ENCODE measurements at regions not wholly inside any gene's neighbourhood (a gene's known extent, or its start where the extent isn't known, plus 50 kb on each side); places are given as distances from the start of the nearest gene placed in this dataset.

DNA sequence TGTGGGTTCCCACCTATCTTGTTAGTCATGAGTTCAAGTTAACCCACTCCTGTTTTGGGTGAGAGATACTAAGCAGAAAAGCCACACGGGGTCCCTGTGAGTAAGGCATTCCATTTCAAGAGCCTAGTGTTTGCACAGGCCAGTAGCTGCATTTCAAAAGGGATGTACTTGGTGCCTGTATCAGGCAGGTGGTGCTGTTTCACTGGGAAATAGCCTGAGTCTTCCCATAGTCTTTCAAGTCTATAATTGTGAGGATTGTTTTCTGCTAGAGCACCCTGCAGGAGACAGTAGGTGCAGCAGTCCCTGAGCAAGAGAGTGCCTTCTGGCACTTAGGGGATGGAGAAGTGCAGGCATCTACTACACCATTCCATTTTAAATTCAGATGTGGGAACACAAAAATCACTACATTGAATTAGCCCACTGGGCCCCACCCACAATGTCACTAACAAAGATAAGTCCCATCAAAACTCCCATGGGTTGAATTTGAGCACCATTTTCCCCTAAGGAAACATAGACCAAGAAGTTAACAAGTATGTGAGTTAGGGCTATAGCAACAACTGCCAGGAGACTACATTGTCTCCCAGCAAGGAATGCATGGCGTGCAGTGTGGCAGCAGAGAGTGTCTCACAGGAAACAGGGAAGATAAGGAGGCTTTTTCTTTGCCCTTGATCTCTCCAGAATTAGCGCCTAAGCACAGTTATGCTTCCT lies 263.2 kb downstream of the COX7C start:
- peak; percentile 68 for DNase-seq

DNA sequence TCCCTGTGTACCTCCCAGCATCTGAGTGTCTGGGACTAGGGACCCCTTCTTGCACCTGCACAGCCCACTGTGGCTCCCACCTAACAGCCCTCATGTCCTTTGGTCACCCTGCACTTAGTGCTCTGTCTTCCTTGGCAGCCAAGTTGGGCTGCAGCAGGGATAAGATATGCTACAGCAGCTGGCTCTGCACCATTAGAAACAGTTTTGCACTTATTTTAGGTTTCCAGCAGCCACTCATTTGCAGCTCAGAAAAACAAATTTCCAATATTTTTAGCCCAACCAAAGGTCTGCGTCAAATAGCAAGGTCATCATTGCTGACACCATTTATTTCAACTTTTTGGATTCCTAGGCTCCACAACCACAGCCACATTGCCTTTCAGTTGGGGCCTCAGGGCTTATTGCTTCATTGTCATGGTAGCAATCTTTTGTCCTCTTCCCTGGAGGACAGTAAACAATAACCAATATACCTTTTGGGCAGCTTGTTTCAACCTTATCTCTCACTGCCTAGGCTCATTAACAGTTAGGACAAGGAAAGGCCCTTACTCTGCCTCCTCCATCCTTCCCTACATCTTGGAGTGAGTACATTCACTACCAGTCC lies 263.9 kb downstream of the COX7C start:
- no peak for DNase-seq

DNA sequence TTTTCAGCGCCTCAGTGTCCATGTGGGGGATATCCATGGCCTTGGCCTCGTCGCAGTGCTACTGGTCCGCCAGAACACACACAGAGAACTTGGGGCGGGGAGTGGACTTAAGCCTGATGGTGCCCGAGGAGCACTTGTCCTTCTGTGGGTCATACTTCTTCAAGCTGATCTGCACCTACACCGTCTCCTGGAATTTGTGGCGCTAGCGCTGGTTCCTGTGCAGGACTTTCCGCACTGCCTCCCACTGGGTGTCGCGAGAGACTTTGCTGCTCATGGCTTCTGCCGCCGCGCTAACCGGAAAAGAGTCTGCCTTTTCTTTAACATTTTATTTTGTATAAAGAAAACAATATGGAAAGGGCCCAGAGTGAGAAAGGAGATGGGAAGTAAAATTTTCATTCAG lies 266.9 kb downstream of the COX7C start:
- DNase-seq: no peak

DNA sequence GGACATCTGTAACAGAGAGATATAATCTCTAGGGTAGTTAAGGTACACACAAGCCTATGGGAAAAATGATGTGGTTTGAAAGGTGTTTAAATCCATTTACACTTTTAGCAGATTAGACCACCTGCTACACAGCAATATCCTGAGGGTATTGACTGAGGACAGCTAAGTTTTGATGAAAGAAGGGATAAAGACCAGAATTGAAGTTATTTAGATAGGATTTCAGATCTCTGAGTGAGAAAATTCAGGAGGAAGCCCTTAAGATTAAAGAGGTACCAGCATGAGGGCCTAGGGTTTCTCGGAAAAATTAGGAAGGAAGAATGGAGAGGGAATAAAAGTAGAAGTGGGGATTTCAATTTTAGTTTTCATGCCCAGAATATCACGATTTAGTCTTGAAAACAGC lies 267.3 kb downstream of the COX7C start:
- DNase-seq: no peak

DNA sequence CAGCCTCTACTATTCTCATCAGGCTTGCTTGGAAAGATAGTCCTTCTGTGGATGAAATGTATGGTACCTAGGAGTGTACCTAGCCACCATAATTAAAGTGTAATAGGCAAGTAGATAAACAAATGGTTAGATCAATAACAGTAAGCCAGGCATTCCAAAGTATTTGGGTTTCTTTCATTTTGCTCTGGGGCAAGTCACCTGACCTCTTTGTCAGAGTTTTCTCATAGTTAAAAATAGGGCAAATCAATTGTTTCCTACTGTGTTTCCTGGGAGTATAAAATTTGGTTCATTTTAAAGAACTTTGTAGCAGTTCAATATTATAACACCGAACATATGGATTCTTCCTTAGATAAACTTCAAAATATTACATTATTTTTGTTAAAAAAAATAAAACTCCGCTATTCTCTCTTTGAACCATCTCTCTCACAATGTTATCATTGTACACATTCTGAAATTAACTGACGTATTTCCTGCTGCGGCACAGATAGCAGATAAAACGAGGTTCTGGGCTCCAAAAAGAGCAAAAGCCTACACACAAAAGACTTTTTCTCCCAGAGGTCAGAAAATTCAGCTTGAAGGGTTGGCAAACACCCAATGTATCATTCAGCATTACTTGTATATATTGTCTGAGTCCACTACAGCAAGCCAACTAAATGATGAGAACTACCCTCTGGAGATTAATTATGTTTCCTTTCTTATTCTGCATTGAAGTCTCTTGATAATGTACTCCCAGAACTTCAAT lies 267.9 kb downstream of the COX7C start:
- DNase-seq: no peak

DNA sequence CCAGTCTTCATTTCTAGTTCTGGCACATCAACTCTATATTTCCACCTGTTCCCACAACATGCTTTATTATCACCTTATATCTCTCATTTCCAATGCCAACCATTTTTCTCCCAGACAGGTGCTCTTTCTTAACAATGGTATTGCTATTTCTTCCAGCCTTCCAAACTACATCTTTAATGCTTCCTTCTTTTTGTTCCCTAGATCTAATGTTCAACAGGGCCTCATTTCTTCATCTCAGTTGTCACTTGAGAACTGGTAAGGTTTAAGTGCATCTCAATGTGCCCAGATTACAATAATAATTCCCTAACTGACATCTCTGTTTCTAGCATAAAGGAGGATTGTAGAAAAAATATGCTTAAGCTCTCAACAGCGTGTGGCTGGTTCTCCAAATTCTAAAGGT lies 272.6 kb downstream of the COX7C start:
- DNase-seq: no peak

DNA sequence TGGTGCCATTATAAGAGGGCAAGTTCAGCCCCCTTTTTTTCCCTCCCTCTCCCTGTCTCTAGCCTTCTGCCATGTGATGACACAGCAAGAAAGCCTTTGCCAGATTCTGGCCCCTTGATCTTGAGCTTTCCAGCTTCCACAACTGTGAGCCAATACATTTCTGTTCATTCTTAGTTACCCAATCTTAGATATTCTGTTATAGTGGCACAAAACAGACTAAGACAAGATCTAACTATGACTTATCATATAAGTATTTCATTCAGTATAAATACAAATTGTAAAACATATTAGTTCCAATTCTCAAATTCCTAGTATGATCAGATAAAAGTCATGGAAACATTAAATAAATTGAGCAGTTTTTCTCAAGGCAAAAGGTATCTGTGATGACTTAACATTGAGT lies 276.3 kb downstream of the COX7C start:
- no peak for DNase-seq

DNA sequence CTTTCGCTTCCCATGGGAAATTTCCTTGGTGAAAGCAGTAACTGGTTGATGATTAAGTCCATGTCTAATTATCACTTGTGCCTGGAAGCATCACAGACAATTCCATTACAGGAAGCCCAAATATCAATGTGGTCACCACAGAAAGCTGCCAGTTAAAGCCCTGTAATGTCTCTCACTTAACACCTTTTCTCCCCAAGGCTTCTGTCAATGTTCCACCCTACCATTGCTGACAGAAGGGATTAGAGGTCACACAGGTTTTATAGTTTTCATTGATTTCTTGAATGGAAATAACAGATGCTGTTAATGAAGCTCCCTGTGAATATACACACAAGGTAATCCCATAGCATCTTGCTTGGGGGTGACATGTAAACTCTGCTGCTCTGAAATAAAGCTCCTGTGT lies 279.2 kb downstream of the COX7C start:
- DNase-seq: no peak

DNA sequence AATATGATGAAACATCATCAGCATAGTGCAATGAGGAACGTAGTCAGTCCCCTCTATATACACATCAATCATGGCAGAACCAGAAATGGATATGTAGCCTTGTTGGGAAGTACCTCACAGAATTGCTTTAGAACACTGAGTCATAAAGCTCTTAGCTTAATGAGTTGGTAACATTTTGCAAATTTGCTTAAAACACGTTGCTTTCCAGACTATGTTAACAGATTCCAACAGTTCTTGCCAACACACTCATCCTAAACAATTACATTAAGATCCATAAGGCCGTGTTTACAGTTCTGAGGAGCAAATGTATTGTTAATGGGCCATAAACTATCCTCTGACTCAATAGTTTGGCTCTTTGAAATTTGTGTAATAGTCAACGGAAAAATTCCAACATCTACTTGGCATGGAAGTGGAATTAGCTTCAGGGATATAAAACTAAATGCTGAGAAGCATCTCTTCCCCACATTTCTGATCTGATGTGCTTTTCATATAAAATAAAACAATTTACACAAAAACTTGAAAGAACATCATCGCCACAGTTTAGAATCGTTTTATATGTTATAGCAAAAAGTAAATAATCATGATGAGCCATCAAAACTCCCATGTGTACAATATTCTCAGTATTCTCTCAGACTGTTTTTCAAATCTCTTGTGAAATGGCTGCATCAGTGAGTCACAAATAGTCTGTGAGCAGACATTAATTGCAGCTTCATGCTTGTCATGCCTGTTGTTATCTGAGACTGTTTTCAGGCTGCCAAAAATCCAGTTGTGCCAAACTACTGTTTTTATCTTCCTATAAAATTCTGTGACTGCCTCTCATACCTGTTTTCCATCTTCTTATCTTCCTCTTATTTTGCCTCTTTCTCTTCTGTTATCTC lies 291.9 kb downstream of the COX7C start:
- DNase-seq: no peak

DNA sequence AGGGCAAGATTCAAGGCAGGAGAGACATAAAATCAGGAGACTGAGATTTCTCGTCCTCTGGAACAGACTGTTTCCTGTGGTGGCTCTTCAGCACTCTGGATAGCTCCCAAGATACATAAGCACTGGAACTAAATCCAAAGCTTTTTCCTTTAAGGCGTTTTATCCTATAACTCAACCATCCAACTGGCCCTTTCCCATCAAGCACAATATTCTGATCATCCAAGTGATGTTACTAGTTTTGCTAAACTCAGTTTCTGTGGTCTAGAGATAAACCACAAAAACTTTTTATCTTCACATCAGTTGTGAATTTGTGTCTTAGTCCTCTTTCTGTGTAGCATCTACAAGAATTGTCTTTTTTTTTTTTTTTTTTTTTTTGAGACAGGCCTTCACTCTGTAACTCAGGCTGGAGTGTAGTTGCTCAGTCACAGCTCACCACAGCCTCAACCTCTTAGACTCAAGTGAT lies 299.4 kb downstream of the COX7C start:
- peak; percentile 48 for DNase-seq

DNA sequence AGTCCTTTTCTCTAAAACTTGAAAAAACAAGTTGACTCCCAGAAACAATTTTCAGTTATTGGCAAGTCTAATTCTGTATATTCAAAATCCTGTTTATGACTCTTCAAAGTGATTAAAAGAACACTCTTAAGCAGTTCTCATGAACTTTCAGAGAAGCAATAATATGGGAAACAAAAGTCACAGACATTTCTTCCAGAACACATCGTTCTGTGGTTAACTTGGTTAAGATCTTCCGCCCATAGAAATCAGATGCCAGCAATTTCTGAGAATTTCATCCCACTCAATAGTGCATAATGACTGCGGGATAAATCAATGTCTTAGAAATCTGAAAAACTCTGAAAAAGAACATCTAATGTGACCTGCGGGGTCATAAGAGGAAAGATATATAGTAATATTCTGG lies 300.5 kb downstream of the COX7C start:
- DNase-seq: no peak

DNA sequence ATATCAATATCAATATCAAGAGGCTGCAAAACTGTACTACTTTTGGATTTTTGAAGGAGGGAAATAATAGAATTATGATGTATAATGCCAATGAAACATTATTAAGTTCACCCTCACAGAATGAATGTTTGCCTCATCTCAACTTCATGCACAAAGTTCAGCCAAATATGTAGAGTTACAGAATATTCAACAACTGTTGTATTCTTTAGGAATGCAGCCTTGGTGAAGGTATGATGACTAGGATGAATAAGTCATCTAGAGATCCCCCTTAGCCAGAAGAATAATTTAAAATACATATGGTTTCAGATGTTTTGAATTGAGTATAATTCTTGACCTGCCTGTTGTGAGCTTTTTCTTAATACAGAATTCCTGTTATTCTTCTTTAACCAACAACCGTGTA lies 308.3 kb downstream of the COX7C start:
- DNase-seq: no peak

DNA sequence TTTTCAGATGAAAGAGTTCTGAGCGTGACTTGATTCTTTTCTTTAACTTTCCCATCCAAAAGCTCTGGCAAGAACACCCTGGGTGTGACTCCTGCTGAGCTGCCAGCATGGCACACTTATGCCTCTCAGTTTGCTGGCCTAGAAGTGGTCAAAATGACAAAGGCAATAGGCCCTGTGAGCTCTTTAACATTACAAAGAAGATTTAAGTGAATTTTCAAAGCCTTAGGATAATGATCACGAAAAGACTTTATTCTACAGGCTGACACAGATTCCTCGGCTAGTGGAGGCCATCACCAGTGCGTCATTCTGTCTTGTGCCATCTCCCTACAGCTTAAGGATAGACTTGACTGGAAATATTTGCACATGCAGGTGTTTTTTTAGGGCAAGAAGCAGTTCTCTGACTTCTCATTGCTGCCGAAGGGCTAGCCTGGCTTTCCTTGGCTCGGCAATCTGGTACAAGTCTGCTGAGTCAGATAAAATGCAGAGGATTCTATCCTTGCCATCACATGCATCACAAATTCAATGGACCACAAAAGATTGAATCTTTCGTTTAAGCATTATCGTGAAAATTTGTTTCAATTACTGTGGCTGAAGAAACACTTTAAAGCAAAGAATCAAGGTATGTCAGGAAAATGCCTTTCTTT lies 311.5 kb downstream of the COX7C start:
- DNase-seq: no peak

DNA sequence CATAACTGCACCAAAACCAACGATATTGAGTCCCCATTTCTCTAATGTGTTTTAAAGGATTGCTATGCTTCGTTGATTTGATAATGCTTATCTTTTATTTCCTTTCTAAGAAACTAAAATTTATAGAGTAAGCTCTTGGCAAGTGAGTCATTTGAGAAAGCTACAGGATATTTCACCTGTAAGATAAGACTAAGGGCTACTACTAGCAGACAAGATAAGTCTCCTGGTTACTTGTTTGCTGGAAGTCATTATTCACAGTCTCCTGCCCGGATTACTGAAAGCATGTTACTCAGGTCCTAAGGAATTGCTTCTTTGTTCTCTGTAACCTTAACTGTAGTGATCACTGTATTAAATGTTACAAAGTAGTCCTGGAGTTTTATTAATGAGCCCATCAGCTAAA lies 315.9 kb upstream of the RASA1 start:
- no peak for DNase-seq

DNA sequence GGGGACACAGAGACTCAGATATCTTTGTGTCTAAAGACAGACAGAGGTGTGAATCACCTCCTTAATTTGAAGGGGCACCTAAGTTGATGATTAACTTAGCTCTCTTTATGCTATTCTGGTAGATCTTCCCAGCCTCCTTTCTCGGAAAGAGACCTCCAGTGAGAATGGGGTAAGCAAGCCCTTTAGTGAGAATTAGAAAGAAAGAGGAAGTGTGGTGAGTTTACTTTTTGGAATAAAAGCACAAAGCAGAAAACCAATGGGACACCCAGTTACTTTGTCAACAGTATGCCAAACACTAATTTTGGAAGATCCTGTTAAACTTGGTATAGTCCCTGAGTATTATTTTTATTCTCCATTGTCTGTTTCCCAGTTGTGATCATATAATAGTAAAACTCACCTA lies 302.8 kb upstream of the RASA1 start:
- no peak for DNase-seq

DNA sequence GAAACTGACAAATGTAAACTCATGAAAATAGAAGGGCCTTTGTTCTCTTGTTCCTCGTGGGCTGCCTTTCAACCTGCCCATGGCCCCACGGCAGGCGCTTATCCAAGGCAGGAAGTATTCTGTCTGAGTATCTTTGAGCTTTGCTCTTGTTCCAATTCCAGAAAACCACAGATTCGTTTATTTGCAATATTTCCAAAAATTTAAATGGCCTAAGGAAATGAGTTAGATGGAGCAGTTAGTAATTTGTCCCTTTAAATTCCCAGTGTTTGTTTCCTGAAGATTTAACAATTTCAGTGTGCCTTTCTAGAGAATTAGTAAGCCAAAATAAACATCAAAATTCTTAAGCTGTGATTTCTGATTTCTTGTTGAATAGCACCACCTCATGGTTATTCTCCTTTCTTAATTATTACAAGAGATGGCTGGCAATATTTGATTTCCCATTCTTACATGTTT lies 299.4 kb upstream of the RASA1 start:
- peak; percentile 57 for DNase-seq

DNA sequence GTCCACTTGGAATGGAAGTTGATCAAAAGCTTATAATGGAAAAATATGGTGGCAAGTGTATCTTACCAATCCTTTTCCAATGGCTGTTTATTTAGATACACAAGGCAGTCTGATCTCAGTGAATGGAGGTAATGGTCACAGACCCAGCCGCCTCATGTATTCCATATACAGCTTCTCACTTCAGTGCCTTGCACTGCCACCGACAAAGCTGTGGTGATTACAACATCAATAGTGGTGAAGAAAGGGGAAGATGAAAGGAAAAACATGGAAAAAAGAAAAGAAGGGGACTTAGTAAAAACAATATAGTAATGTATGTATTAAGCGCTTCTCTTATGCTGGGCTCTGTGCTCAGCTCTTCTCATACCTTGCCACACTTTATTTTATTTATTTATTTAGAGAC lies 297.3 kb upstream of the RASA1 start:
- no peak for DNase-seq

DNA sequence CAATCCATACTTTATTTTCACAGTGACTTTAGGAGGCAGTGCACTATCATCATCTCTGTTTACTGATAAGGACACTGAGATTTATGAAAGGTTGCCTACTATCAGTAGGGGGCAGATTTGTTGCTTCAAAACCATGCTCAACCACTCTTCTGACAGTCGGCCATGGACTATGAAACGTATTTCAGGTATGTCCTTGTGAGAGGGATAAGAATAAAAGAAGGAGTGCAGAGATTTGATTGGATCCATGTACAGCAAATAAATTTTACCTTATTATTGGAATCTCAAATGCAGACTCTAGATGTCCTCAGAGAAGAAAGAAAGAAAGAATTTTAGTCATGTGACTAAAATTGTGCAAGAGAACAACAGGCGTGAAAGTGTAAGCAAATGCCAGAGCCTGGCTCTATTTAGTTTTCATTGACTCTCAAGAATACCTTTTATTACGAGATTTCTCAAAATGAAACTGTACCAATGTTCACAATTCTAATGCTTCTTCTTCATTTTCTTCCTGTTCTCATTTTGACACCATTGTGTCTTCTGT lies 296.6 kb upstream of the RASA1 start:
- peak; percentile 45 for DNase-seq

DNA sequence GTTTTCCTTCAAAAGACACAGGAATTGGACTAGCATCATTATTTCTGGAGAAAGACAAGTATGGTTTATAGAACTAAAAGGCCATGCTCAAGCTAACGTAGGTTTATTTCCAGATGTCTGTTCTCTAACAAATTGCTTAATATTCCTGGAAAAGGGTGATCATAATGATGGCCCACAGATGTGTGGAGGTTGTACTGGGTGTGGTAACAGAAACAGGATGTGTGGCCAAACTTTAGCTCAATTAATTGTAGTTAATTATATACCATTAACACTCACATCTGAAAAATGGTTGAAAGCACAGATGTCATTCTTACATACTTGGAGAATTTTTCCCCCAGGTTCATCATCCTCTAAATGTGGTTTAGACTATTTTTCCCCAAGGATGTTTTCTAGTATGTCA lies 292.7 kb upstream of the RASA1 start:
- DNase-seq: no peak

DNA sequence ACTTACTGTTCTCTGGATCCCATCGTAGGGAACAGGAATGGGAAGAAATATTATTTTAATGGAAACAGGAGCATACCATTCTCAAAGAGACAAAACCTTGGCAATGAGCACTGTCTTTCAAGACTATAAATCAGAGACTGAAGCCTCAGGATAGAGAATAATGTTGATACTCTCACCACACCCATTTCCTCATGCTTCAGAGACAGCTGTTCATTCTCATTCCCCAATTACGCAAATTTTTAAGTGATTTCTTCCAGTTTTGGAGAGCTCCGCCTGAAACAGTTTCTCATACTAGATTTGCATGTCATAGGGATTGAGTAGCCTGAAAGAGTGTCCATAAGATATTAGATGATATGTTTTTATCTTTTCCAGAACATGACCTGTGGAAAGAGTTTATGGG lies 290.5 kb upstream of the RASA1 start:
- DNase-seq: no peak

DNA sequence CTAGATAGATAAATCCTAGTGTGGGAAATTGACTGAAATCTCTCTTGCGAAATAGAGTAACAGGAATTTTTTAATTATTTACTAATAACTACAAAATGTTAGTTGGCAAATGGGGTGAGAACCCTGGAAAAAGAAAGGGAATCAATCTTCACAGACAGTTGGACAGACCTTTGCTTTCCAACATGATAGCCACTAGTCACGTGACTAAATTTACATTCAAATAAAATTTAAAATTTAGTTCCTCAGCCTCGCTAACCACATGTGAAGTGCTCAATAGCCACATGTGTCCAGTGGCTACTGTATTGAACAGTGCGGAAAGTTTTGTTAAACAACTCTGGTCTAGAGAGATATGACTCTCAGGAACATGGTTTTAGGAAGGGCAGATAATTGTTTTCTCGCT lies 289.9 kb upstream of the RASA1 start:
- no peak for DNase-seq

DNA sequence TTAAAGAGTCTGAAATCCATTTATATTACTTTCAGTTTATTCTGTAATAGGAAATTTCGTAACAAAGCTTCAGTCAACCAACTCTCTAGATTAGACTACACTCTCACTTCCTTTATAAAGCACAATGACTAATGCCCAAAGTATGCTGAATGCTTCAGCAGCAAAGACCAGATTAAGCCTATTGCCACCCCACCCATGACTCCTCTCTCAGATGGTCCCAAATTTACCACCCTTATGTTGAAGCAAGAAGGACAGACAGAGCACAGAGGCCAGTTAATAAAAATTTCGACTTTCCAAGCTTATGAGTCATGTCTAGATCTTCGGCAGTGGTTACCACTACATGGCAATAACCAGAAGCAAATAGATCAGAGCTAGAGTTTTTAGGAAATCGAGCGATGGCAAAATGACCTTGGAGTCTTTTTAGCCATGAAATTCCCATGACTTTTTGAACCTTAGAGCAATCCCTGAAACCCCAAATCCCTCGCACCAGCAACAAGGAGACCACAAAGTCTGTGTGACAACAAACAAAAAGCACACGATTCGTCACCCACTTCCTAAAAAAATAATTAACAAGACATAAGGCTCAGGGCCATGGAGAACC lies 287.8 kb upstream of the RASA1 start:
- peak; percentile 52 for DNase-seq

All from dermis blood vessel endothelial cell (primary cell).